Adipocyte (in vitro differentiated cells): ENCODE measurements at regions not wholly inside any gene's neighbourhood (a gene's known extent, or its start where the extent isn't known, plus 50 kb on each side); places are given as distances from the start of the nearest gene placed in this dataset.

ENCODE experiments used
- DNase-seq: peaks from one replicate; pipeline ENCODE4 v3.0.0-alpha.2; 2015; ENCODE audit warnings: low read depth
- H3K27me3 ChIP-seq: replicated peaks from 2 replicates; pipeline ENCODE4 v1.7.0; 2013; ENCODE audit warnings: mild to moderate bottlenecking, low read length, moderate library complexity; ENCODE audit not compliant: control insufficient read depth, insufficient read depth
- H3K36me3 ChIP-seq: 2 replicates; pipeline ENCODE4 v1.7.0; 2013; ENCODE audit warnings: low read length, mild to moderate bottlenecking, moderate library complexity; ENCODE audit not compliant: control insufficient read depth, insufficient read depth, severe bottlenecking
- H3K4me1 ChIP-seq: 2 replicates; pipeline ENCODE4 v1.7.0; 2013; ENCODE audit warnings: mild to moderate bottlenecking, low read length, moderate library complexity; ENCODE audit not compliant: control insufficient read depth, insufficient read depth
- H3K4me3 ChIP-seq: 2 replicates; pipeline ENCODE4 v1.7.0; 2013; ENCODE audit warnings: mild to moderate bottlenecking, low read length, moderate library complexity
- H3K9ac ChIP-seq: 2 replicates; pipeline ENCODE4 v1.7.0; 2013; ENCODE audit warnings: mild to moderate bottlenecking, low read length, moderate library complexity
- H3K9me3 ChIP-seq: 2 replicates; pipeline ENCODE4 v1.7.0; 2013; ENCODE audit warnings: mild to moderate bottlenecking, low read length, moderate library complexity; ENCODE audit not compliant: control insufficient read depth

DNA sequence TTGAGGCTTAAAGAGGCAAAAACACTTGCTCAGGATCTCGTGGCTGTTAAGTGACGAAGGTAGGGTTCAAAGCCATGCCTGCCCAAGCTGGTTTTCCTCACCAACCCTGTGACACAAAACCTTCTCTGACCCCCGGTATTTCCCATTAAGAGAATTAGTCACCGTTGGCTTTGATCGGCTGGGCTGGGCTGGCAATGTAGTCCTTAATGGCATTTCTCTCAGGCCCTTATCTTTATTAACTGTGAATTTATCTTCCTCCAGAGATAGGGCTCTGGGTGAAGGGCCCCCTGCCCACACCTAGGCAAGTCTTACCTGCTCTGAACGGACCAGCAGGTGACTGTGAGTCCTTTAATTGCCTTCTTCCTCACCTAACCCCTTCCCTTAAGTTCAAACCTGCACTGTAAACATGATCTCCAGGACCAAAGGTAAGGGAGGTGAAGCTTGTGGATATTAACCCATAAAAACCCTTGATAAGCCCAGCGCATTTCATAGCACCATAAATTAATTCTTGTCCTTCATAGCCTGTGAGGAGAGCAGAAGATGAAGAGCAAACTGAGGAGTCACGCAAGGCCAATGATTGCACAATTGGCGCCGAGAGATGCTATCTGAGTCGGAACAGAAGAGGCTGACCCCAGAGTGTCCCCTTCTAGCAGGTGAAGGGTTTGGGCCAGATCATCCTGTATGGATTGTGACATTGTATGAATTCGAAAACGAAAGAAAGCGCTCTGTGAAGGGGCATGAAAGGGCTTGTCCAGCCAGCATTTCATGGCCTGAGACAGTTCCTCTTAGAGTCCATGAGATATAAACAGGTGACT is 790.8 kb upstream of the TBX3 start:
- Histone ChIP-seq H3K4me3 (no peak overlapping the region), H3K36me3 (no peaks in the 10 kb centered on the region), H3K9me3 (no peaks in the 10 kb centered on the region), H3K9ac (no peak overlapping the region), H3K27me3 (no peaks in the 10 kb centered on the region), H3K4me1 (no peaks in the 10 kb centered on the region)
- no peak for DNase-seq

DNA sequence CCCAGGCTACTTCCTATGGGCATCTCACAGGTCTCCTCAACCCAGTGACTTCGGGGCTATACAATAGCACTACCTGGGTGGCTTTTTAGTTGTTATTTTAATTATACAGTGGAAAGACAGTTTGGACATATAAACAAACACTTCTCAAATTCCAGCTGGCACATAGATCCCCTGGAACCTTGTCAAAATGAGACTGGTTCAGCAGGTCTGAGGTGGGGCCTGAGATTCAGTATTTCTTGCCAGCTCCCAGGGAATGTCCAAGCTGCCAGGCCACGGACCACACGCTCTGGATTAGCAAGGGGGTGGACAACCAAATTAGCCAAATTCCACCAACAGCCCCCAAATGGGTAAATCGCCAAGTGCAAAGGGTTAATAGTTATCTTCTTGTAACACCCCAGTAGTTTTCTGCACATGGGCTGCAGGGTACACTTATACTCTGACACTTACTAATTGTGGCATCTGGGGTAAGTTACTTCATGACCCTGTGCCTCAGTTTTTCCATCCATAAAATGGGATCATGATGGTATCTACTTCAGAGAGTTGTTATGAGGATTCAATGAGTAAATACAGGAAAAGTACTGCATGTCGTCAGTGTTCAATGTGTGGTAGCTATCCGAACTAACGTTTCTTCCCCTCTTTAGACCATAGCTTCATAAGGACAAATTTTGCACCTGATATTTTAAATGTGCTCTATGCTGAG is 789.4 kb upstream of the TBX3 start:
- Histone ChIP-seq H3K27me3 (no peaks in the 10 kb centered on the region), H3K36me3 (no peaks in the 10 kb centered on the region), H3K9me3 (no peaks in the 10 kb centered on the region), H3K9ac (no peak overlapping the region), H3K4me1 (no peaks in the 10 kb centered on the region), H3K4me3 (no peak overlapping the region)
- DNase-seq = no peak

DNA sequence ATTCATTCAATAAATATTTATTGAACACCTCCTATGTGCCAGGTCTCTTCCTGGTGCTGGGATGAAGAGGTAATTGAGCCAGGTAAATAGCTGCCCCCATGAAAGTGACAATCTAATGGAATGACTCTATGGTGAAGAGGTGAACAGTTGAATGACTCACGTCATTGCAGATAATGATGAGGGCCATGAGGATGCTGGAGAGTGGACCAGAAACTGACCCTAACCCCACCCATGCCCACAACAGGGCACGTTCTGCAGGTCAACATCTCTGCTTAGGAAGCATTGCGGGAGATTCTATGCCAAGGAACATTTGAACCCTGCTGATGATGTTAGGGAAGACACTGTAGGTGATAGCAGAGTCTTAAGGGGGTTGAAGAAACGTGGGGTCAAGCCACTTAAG is 788.9 kb upstream of the TBX3 start:
- no peaks in the 10 kb centered on the region for H3K4me1 ChIP-seq
- no peak overlapping the region for H3K4me3 ChIP-seq
- no peak for DNase-seq
- H3K36me3 ChIP-seq = no peaks in the 10 kb centered on the region
- H3K9me3 ChIP-seq = no peaks in the 10 kb centered on the region
- no peaks in the 10 kb centered on the region for H3K27me3 ChIP-seq
- no peak overlapping the region for H3K9ac ChIP-seq

DNA sequence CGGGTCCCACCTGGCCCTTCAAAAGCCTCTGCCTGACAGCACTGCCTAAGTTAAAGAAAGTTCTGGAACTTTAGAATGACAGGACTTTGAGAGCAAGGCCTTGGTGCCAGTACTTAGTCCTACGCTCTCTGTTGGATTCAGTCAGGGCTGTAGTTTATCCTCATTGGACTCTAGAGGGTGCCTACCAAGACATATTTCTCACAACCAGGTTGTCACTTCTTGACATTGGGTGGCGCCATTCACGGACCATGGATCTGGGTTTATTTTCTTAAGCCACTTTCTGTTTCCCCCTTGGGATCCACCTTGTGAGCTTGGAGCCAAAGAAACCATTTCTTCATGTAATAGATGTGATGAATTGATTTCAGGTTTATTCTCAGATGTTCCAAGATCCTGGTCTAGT is 787.0 kb upstream of the TBX3 start:
- Histone ChIP-seq H3K4me1 (no peaks in the 10 kb centered on the region), H3K9me3 (no peaks in the 10 kb centered on the region), H3K4me3 (no peak overlapping the region), H3K36me3 (no peaks in the 10 kb centered on the region), H3K27me3 (no peaks in the 10 kb centered on the region), H3K9ac (no peak overlapping the region)
- DNase-seq = no peak

DNA sequence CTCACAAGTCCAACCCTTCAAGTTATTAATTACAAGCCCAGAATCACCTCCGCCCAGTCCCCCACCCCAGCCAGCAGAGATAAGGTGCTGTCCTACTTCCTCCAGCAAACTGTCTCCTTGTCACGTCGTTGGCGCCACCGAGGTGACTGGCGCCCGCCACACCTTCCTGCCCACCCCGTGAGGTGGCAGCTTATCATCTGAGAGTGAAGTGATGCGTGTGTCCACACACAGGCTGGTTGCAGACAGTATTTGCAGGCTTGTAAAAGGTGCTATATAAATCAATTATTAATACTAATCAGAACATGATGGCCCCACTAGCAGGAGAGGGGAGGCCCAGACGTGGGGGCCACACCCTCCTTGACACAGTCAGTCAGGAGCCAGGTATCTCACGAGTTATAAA is 786.6 kb upstream of the TBX3 start:
- no peak overlapping the region for H3K9ac ChIP-seq
- H3K4me3 ChIP-seq = no peak overlapping the region
- no peaks in the 10 kb centered on the region for H3K9me3 ChIP-seq
- no peaks in the 10 kb centered on the region for H3K4me1 ChIP-seq
- no peaks in the 10 kb centered on the region for H3K36me3 ChIP-seq
- no peak for DNase-seq
- H3K27me3 ChIP-seq = no peaks in the 10 kb centered on the region

DNA sequence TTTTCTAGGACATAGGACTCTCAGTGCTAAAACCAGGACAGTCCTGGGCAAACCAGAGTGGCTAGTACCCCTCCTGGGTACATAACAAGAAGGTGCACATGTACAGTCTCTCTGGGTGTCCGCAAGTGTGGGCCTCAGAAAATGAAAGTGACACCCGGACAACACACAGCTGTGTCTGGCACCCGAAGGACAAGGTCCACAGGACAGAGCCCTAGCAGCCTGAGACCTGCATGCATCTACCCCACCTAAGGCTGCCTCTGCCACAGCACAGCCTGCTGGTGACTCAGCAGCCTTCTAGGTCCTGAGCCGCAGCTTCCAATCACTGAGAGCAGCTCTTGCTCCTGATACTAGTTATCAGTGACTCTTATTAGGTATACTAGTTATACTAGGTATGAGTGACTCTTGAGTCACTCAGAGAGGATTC is 784.1 kb upstream of the TBX3 start:
- Histone ChIP-seq H3K27me3 (peaks cover 17% of the 10 kb centered on the region), H3K4me1 (no peaks in the 10 kb centered on the region), H3K9ac (no peak overlapping the region), H3K4me3 (no peak overlapping the region), H3K9me3 (no peaks in the 10 kb centered on the region), H3K36me3 (no peaks in the 10 kb centered on the region)
- DNase-seq = peak; percentile 8

DNA sequence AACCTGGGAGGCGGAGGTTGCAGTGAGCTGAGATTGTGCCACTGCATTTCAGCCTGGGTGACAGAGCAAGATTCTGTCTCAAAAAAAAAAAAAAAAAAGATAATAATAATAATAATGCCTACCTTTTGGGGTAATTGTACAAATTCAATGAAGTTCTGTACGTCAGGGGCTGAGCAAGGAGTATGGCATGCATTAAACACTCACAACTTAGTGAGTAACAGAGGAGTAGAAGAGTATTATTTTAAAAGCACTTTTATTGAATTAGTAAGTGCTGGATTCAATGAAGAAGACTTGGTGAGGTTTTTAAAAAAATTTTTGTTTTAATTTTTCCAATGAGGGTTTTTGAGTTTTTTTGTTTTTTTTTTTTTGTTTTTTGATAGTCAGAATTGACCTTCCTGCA is 783.6 kb upstream of the TBX3 start:
- Histone ChIP-seq H3K4me1 (no peaks in the 10 kb centered on the region), H3K9ac (no peak overlapping the region), H3K4me3 (no peak overlapping the region), H3K36me3 (no peaks in the 10 kb centered on the region), H3K9me3 (no peaks in the 10 kb centered on the region), H3K27me3 (peaks cover 17% of the 10 kb centered on the region)
- no peak for DNase-seq

DNA sequence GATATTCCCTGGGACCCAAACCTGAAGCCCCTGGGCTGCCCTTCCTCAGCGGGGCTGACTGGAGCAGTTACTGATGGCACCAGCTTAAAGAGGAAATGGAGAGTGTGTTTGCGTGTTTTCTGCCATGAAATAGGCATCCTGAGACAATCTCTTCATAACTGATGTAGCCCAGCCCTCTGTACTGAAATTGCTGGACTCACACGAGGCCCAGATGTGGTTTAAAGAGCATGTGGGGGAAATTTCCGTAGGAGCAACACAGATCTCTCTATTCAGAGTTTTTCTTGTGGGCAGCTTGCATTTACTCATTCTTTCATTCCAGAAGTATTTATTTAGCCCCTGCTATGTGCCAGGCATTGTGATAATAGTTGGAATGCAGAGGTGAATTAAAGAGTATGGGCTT is 782.1 kb upstream of the TBX3 start:
- Histone ChIP-seq H3K4me1 (no peaks in the 10 kb centered on the region), H3K9me3 (no peaks in the 10 kb centered on the region), H3K9ac (no peak overlapping the region), H3K27me3 (peaks cover 17% of the 10 kb centered on the region), H3K36me3 (no peaks in the 10 kb centered on the region), H3K4me3 (no peak overlapping the region)
- DNase-seq = peak; percentile 17

DNA sequence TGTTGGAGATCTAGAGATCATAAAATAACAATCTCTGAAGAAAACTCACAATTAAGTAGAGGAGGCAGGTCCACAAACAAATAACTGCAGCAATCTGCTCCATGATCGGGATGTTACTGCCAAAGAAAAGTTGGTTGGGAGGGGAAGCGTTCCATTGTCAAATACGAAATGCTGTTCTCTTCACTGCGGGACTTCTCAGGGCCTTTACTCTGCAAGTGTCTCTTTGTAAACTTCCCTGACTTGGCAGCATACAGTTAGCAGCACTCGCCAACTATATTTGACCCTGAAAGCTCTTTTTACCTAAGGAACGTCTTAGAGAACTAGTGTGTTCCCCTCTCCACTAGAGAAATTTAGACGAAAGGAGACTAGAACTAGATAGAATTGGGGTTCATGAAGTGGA is 780.7 kb upstream of the TBX3 start:
- no peak for DNase-seq
- Histone ChIP-seq H3K9me3 (no peaks in the 10 kb centered on the region), H3K27me3 (peaks cover 17% of the 10 kb centered on the region)

DNA sequence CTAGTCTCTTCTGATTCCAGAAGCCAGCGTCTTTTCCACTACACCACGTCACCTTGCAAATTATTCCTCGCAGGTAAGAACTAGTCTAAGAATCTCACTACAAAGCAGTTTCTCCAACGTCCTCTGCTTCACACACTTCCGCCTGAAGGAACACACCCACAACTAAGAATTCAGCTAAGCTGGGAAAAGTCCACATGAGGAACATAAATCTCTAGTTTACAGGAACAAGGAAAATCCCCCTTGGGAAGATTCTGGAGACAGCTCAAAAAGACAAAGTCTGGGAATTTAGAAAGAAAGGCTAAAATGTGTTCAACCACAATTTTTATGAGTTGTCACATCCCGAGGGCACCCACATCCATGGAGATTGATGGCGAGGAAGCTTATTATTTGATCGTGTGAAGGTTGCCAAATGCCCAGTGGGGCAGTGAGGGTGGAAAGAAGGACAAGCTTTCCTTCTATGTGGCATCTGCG is 780.2 kb upstream of the TBX3 start:
- DNase-seq = no peak
- Histone ChIP-seq H3K9me3 (no peaks in the 10 kb centered on the region), H3K9ac (no peak overlapping the region), H3K4me3 (no peak overlapping the region), H3K27me3 (peaks cover 17% of the 10 kb centered on the region), H3K36me3 (no peaks in the 10 kb centered on the region), H3K4me1 (no peaks in the 10 kb centered on the region)

More for the DNA sequence above, 780.7 kb upstream of the TBX3 start:
- Histone ChIP-seq H3K36me3 (no peaks in the 10 kb centered on the region), H3K4me3 (no peak overlapping the region), H3K9ac (no peak overlapping the region), H3K4me1 (no peaks in the 10 kb centered on the region)

DNA sequence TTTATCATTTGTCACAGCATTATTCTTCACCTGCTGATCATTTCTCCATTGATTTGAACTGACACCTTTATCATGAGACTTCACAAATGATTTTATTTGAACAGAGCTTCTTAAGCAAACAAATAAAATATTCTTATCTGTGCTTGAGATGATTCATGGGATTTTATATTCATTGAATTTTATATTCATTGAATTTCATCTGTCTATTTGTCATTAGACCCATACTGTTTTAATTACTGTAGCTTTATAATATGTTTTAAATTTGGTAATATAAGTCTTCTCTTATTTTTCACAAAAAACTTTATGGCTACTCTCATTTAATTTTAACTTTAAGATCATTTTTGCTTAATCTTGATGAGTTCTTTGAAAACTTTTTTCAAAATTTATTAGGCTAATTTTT is 777.4 kb upstream of the TBX3 start:
- Histone ChIP-seq H3K36me3 (no peaks in the 10 kb centered on the region), H3K9me3 (no peaks in the 10 kb centered on the region), H3K9ac (no peak overlapping the region), H3K27me3 (peaks cover 17% of the 10 kb centered on the region), H3K4me1 (no peaks in the 10 kb centered on the region), H3K4me3 (no peak overlapping the region)
- DNase-seq = no peak
